DND-41 (cell line): ENCODE measurements at regions not wholly inside any gene's neighbourhood (a gene's known extent, or its start where the extent isn't known, plus 50 kb on each side); places are given as distances from the start of the nearest gene placed in this dataset.

Experiments used
- ATAC-seq: fragments of 200-7000 bp; cut with Tn5 transposase; 3 replicates; pipeline ENCODE4 v1.9.1; 2021; ENCODE audit warnings: low read depth; ENCODE audit not compliant: insufficient read depth
- DNase-seq: peaks from one replicate; pipeline ENCODE4 v3.0.0-alpha.2; 2020
- H2AFZ ChIP-seq: 2 replicates; pipeline ENCODE4 v1.6.0; 2012; ENCODE audit warnings: low read depth, low read length
- H3K27ac ChIP-seq: 2 replicates; pipeline ENCODE4 v1.5.1; 2012; ENCODE audit warnings: low read length, inconsistent platforms
- H3K27me3 ChIP-seq: fragments of 200-600 bp; sonication (generic); 2 replicates; pipeline ENCODE4 v1.6.0; 2012; ENCODE audit warnings: low read length, mild to moderate bottlenecking, inconsistent platforms; ENCODE audit not compliant: insufficient read depth, poor library complexity
- H3K36me3 ChIP-seq: 2 replicates; pipeline ENCODE4 v1.5.1; 2012; ENCODE audit warnings: low read length, inconsistent platforms; ENCODE audit not compliant: insufficient read depth
- H3K4me1 ChIP-seq: 2 replicates; pipeline ENCODE4 v1.5.1; 2012; ENCODE audit warnings: mild to moderate bottlenecking, low read length; ENCODE audit not compliant: insufficient read depth
- H3K4me2 ChIP-seq: 2 replicates; pipeline ENCODE4 v1.6.0; 2012; ENCODE audit warnings: mild to moderate bottlenecking, moderate library complexity, low read length, inconsistent platforms; ENCODE audit not compliant: insufficient read depth
- H3K4me3 ChIP-seq, 2 experiments: fragments of 200-600 bp in 1 of 2; shearing (Covaris generic) in 1 of 2; 2 replicates each; pipeline ENCODE4 v1.5.1; 2012 to 2016; ENCODE audit warnings: inconsistent platforms in 2 of 2, low read length in 2 of 2, mild to moderate bottlenecking in 2 of 2, low read depth in 1 of 2, moderate library complexity in 1 of 2
- H3K79me2 ChIP-seq: 2 replicates; pipeline ENCODE4 v1.6.0; 2012; ENCODE audit warnings: low read length, inconsistent platforms; ENCODE audit not compliant: insufficient read depth
- H3K9ac ChIP-seq: 2 replicates; pipeline ENCODE4 v1.6.0; 2012; ENCODE audit warnings: low read depth, mild to moderate bottlenecking, inconsistent platforms, low read length, moderate library complexity
- H3K9me3 ChIP-seq: 2 replicates; pipeline ENCODE4 v1.5.1; 2012; ENCODE audit warnings: low read length, moderate library complexity, mild to moderate bottlenecking, inconsistent platforms; ENCODE audit not compliant: insufficient read depth, severe bottlenecking
- H4K20me1 ChIP-seq: 2 replicates; pipeline ENCODE4 v1.6.0; 2012; ENCODE audit warnings: low read length; ENCODE audit not compliant: insufficient read depth
- EZH2 ChIP-seq: IDR thresholded peaks from 3 replicates; pipeline ENCODE4 v1.6.1; 2012; ENCODE audit warnings: borderline replicate concordance, low read depth, mild to moderate bottlenecking, moderate library complexity, low read length, inconsistent platforms; ENCODE audit not compliant: severe bottlenecking
- TF ChIP-seq, protein P1 (sequence below): IDR thresholded peaks from 2 replicates; pipeline ENCODE4 v1.5.1; 2012; ENCODE audit warnings: borderline replicate concordance, low read length, moderate library complexity, mild to moderate bottlenecking; ENCODE audit not compliant: poor library complexity, severe bottlenecking; ENCODE audit errors: extremely low read depth

GRCh38 chr4:163762741-163763140, 268.3 kb downstream of the TMA16 start:
- Histone ChIP-seq H4K20me1 (no peaks in the 10 kb centered on the region), H3K27ac (no peak overlapping the region), H3K4me1 (no peaks in the 10 kb centered on the region), H3K27me3 (no peaks in the 10 kb centered on the region), H3K4me2 (no peak overlapping the region), H3K36me3 (no peaks in the 10 kb centered on the region), H3K4me3 (no peak overlapping the region), H3K9me3 (no peaks in the 10 kb centered on the region), H2AFZ (no peak overlapping the region), H3K79me2 (no peaks in the 10 kb centered on the region), H3K9ac (no peak overlapping the region)
- TF ChIP-seq EZH2, result no peak
- TF ChIP-seq, protein P1, sequence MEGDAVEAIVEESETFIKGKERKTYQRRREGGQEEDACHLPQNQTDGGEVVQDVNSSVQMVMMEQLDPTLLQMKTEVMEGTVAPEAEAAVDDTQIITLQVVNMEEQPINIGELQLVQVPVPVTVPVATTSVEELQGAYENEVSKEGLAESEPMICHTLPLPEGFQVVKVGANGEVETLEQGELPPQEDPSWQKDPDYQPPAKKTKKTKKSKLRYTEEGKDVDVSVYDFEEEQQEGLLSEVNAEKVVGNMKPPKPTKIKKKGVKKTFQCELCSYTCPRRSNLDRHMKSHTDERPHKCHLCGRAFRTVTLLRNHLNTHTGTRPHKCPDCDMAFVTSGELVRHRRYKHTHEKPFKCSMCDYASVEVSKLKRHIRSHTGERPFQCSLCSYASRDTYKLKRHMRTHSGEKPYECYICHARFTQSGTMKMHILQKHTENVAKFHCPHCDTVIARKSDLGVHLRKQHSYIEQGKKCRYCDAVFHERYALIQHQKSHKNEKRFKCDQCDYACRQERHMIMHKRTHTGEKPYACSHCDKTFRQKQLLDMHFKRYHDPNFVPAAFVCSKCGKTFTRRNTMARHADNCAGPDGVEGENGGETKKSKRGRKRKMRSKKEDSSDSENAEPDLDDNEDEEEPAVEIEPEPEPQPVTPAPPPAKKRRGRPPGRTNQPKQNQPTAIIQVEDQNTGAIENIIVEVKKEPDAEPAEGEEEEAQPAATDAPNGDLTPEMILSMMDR, result no peak
- ATAC-seq (no peak), DNase-seq (no peak)

DNA sequence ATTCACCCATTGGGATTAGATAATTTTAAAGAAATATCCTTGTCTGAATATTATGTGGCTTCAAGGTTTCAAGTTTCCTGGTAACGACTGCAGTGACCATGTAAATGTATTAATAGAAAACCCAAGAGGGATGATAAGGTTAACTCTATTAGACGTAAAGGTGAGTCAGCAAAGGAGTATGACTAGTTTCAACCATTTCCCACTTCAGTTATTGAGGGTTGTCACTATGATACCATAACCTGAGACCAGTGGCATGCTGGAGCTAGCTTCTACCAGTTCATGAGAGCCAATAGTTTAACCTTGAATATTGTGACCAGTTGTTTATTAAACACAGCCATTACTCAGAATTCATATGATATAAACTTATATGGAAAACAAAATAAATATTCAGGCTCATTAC, 270.1 kb downstream of the TMA16 start:
- no peak overlapping the region for H3K9ac ChIP-seq
- no peak overlapping the region for H3K4me2 ChIP-seq
- no peaks in the 10 kb centered on the region for H3K27me3 ChIP-seq
- no peak overlapping the region for H2AFZ ChIP-seq
- DNase-seq, result no peak
- no peak overlapping the region for H3K4me3 ChIP-seq
- no peaks in the 10 kb centered on the region for H3K9me3 ChIP-seq
- no peaks in the 10 kb centered on the region for H3K79me2 ChIP-seq
- H3K36me3 ChIP-seq, result no peaks in the 10 kb centered on the region
- no peak for TF ChIP-seq EZH2
- TF ChIP-seq, protein P1, result no peak
- no peaks in the 10 kb centered on the region for H3K4me1 ChIP-seq
- H3K27ac ChIP-seq, result no peak overlapping the region
- ATAC-seq, result no peak
- no peaks in the 10 kb centered on the region for H4K20me1 ChIP-seq

DNA sequence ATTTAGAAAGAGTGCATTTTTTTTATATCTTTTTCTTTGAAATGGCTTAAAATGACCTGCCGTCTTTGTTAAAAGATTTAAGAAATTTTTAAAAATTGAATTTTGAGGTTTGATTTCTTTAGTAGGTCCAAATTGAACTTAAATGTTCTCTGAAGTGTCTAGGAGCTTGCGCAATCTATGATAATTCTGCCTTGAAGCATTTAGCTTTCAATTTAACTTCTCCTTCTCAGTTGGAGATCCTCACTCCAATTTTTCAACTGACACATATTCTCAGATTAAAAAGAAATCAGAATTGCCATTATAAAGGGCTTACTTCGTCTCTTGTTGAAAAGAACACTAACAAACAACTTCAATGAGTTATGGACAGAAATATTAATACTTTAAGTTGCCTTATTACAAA, 273.5 kb downstream of the TMA16 start:
- H3K4me3 ChIP-seq, result no peak overlapping the region
- ATAC-seq (no peak), DNase-seq (no peak)
- no peaks in the 10 kb centered on the region for H3K36me3 ChIP-seq
- no peak overlapping the region for H3K4me2 ChIP-seq
- no peak overlapping the region for H3K27ac ChIP-seq
- H3K27me3 ChIP-seq, result no peaks in the 10 kb centered on the region
- no peaks in the 10 kb centered on the region for H3K4me1 ChIP-seq
- TF ChIP-seq, protein P1, result no peak
- no peak for TF ChIP-seq EZH2
- H2AFZ ChIP-seq, result no peak overlapping the region
- H3K9me3 ChIP-seq, result no peaks in the 10 kb centered on the region
- no peak overlapping the region for H3K9ac ChIP-seq
- no peaks in the 10 kb centered on the region for H4K20me1 ChIP-seq
- H3K79me2 ChIP-seq, result no peaks in the 10 kb centered on the region

DNA sequence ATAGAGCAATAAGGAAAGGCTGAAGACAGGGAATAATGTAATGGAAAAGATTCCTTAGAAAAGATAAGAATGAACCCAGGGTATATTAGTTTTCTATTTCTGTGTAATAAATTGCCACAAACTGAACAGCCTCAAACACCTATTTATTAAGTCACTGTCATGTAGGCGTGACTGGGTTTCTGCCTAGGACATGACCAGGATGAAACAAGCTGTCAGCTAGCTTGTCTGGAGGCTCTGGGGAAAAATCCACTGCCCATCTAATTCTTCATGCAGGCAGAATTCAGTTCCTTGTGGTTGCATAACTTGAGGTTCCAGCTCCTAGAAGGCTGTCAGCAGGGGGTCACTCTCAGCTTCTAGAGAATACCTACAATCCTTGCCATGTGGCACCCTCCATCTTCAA, 277.7 kb downstream of the TMA16 start:
- ATAC-seq (no peak), DNase-seq (no peak)
- Histone ChIP-seq H3K9ac (no peak overlapping the region), H3K4me3 (no peak overlapping the region), H3K79me2 (no peaks in the 10 kb centered on the region), H3K36me3 (no peaks in the 10 kb centered on the region), H4K20me1 (no peaks in the 10 kb centered on the region), H3K4me1 (no peaks in the 10 kb centered on the region), H3K9me3 (no peaks in the 10 kb centered on the region), H2AFZ (no peak overlapping the region), H3K27me3 (no peaks in the 10 kb centered on the region), H3K4me2 (no peak overlapping the region), H3K27ac (no peak overlapping the region)
- no peak for TF ChIP-seq EZH2
- TF ChIP-seq, protein P1, result no peak
